Right cardiac atrium (tissue), 5 donors: ENCODE measurements at regions not wholly inside any gene's neighbourhood (a gene's known extent, or its start where the extent isn't known, plus 50 kb on each side); places are given as distances from the start of the nearest gene placed in this dataset.
A peak's percentile ranks its signal among the peaks of the same experiment; 100 is the strongest.

ENCODE experiments used
- ATAC-seq, 2 donors: fragments of 200-7000 bp; cut with Tn5 transposase; one replicate each; pipeline versions ENCODE4 v1.8.0 to v1.9.1; 2020; ENCODE audit warnings: moderate library complexity in 2 of 2, mild to moderate bottlenecking in 1 of 2
- DNase-seq, 3 donors: peaks; one replicate each; pipeline ENCODE4 v3.0.0-alpha.2; 2020
- H3K27ac ChIP-seq: one replicate; pipeline ENCODE4 v1.5.1; 2013; ENCODE audit warnings: mild to moderate bottlenecking, low read length, control low read depth, moderate library complexity
- H3K27me3 ChIP-seq: one replicate; pipeline ENCODE4 v1.6.1; 2013; ENCODE audit not compliant: control insufficient read depth, insufficient read depth
- H3K4me1 ChIP-seq: one replicate; pipeline ENCODE4 v1.6.1; 2013; ENCODE audit warnings: low read length; ENCODE audit not compliant: control insufficient read depth, insufficient read depth
- H3K4me3 ChIP-seq: one replicate; pipeline ENCODE4 v1.5.1; 2013; ENCODE audit warnings: low read length, control low read depth
- H3K9me3 ChIP-seq: one replicate; pipeline ENCODE4 v1.6.1; 2013; ENCODE audit warnings: low read length; ENCODE audit not compliant: control insufficient read depth
- WGBS: extraction: QIAGEN DNeasy Blood & Tissue Kit; methylation state at CpG from one replicate; pipeline ENCODE4 v1.1.7; 2013; 5-methylcytosine and 5-hydroxymethylcytosine counted together
- intact Hi-C, 4 donors: fragments of 100-400 bp; cut with DNase I; formaldehyde crosslinking; loops; one replicate each; pipeline versions ENCODE4 v1.11.0 to v1.14.0; 2022 to 2023
- donor health status: healthy with polysubstance abuse.
- donor health status: DM: no; HTN: yes; CAD: no.
- donor health status: DM: no; HTN: no; CAD: no.
- donor health status: DM: no; HTN: yes; CAD: no; lungs with severe emphysema.
- donor health status: DM: yes; HTN: yes; CAD: no.

- DNase-seq (no peak), ATAC-seq (peak in 1 of 2 donors; percentile 12)
- Histone ChIP-seq H3K9me3 (no peaks in the 10 kb centered on the region), H3K4me3 (no peak overlapping the region), H3K27me3 (no peaks in the 10 kb centered on the region), H3K27ac (no peak overlapping the region), H3K4me1 (no peaks in the 10 kb centered on the region)
- WGBS = 84% methylated on average over 4 of the region's 4 CpGs
- intact Hi-C loops = no loop called here
These were observed 236.5 kb downstream of the GXYLT1 start for GRCh38 chr12:41908206-41908605.

- Histone ChIP-seq H3K9me3 (no peaks in the 10 kb centered on the region), H3K27ac (no peak overlapping the region), H3K4me3 (no peak overlapping the region), H3K4me1 (no peaks in the 10 kb centered on the region), H3K27me3 (no peaks in the 10 kb centered on the region)
- ATAC-seq = peak; percentile 84 to 91
- intact Hi-C loops = no loop called here
- DNase-seq = no peak
These were observed 237.1 kb downstream of the GXYLT1 start for GRCh38 chr12:41907550-41907949.

DNA sequence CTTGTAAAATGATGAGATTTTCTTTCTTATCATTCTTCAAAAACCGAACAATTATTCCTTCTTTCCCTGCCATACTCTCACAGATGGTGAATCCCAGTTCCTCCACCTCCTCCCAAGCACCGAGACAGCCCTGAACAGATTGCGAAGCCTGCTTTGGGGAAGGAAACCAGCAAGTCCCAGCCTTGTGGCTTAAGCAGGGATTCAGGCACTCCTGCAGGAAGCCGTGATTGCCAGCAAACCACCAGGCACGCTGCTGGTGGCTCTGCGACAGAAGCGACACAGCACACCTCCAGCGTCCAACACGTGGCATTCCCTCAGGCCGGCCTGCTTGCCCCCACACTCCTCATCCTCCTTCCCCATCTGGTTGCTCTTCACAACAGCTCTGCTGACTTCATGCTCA, 237.7 kb downstream of the GXYLT1 start:
- no peaks in the 10 kb centered on the region for H3K4me1 ChIP-seq
- H3K27ac ChIP-seq = peak overlapping the region; percentile 54
- intact Hi-C loops = no loop called here
- peak in 2 of 3 donors; percentile 35 to 46 for DNase-seq
- H3K4me3 ChIP-seq = no peak overlapping the region
- H3K9me3 ChIP-seq = no peaks in the 10 kb centered on the region
- 60% methylated on average over 10 of the region's 10 CpGs for WGBS
- no peaks in the 10 kb centered on the region for H3K27me3 ChIP-seq
- peak in 1 of 2 donors; percentile 25 for ATAC-seq

DNA sequence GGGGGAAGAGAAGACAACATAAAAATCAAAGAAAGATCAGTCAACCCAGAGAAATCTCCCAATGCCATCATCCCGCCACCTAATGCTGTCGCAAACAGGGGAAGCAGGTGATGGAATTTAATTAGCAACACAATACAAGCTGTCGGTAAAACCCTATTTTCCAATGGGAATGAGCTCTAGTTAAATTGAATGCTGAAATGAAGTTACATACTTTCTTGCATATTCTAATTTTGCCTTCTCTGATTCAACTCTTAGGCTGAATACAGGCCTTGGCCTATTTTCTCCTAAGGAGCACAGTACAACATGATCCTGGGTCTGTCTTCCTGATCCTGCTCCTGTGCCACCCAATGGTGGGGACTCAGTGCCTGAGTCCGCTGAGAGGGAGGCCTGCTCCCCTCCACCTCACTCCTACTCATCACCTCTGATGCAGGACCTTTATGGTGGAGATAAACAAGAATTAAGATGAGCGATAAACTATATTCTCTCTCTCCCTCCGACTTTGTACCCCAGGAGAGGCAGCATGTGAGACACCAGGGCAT, 238.8 kb downstream of the GXYLT1 start:
- H3K4me3 ChIP-seq = no peak overlapping the region
- no peak overlapping the region for H3K27ac ChIP-seq
- WGBS = 98% methylated on average over 6 of the region's 6 CpGs
- intact Hi-C loops = no loop called here
- H3K4me1 ChIP-seq = no peaks in the 10 kb centered on the region
- DNase-seq = no peak
- H3K9me3 ChIP-seq = no peaks in the 10 kb centered on the region
- H3K27me3 ChIP-seq = no peaks in the 10 kb centered on the region
- no peak for ATAC-seq

GRCh38 chr12:41905073-41905758, 239.5 kb downstream of the GXYLT1 start:
- Histone ChIP-seq H3K4me1 (no peaks in the 10 kb centered on the region), H3K27me3 (no peaks in the 10 kb centered on the region), H3K27ac (no peak overlapping the region), H3K4me3 (no peak overlapping the region), H3K9me3 (no peaks in the 10 kb centered on the region)
- DNase-seq (no peak), ATAC-seq (no peak)
- WGBS = 84% methylated on average over 7 of the region's 7 CpGs
- intact Hi-C loops = no loop called here

- intact Hi-C loops = no loop called here
- no peak for ATAC-seq
- Histone ChIP-seq H3K9me3 (no peaks in the 10 kb centered on the region), H3K27me3 (no peaks in the 10 kb centered on the region), H3K27ac (no peak overlapping the region), H3K4me3 (no peak overlapping the region), H3K4me1 (no peaks in the 10 kb centered on the region)
- WGBS = 73% methylated on average over 4 of the region's 4 CpGs
- no peak for DNase-seq
These were observed 240.6 kb downstream of the GXYLT1 start for GRCh38 chr12:41904041-41904440.

DNA sequence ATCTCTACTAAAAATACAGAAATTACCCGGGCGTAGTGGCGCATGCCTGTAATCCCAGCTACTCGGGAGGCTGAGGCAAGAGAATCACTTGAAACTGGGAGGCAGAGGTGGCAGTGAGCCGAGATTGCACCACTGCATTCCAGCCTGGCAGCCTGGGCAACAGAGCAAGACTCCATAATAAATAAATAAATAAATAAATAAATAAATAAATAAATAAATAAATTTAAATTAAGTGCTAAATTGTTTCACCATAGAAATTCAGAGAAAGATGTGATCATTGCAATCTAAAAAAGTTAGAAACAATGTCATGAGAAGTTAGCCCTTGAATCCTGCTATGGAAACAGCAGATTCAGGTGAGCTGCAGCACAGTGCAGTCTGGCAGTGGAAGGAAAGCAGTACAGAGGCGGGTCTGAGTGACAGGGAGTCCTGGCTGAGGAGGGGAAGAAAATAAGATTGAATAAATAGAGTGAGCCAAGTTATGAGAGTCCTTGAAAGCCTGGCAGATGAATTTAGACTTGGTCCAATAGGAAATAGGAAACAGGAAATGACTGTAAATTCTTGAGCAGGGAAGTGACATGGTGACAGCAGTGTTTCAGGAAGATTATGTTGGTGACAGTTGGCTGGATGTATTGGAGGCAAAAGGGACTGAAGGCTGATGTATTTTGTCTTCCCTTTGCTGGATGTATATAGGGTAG, 241.5 kb downstream of the GXYLT1 start:
- Histone ChIP-seq H3K4me1 (no peaks in the 10 kb centered on the region), H3K27ac (no peak overlapping the region), H3K4me3 (no peak overlapping the region), H3K9me3 (no peaks in the 10 kb centered on the region), H3K27me3 (no peaks in the 10 kb centered on the region)
- intact Hi-C loops = no loop called here
- 92% methylated on average over 6 of the region's 6 CpGs for WGBS
- ATAC-seq = peak in 1 of 2 donors; percentile 47
- DNase-seq = no peak

GRCh38 chr12:41899577-41899976, 245.1 kb downstream of the GXYLT1 start:
- Histone ChIP-seq H3K27me3 (no peaks in the 10 kb centered on the region), H3K4me3 (no peak overlapping the region), H3K4me1 (no peaks in the 10 kb centered on the region), H3K27ac (no peak overlapping the region), H3K9me3 (no peaks in the 10 kb centered on the region)
- ATAC-seq = no peak
- 98% methylated on average over 1 of the region's 1 CpG for WGBS
- no peak for DNase-seq
- intact Hi-C loops = no loop called here

GRCh38 chr12:41897593-41897992, 247.1 kb downstream of the GXYLT1 start:
- H3K4me3 ChIP-seq = no peak overlapping the region
- 72% methylated on average over 1 of the region's 1 CpG for WGBS
- no peak for ATAC-seq
- intact Hi-C loops = no loop called here
- no peaks in the 10 kb centered on the region for H3K27me3 ChIP-seq
- no peak for DNase-seq
- H3K27ac ChIP-seq = no peak overlapping the region
- no peaks in the 10 kb centered on the region for H3K9me3 ChIP-seq
- no peaks in the 10 kb centered on the region for H3K4me1 ChIP-seq

DNA sequence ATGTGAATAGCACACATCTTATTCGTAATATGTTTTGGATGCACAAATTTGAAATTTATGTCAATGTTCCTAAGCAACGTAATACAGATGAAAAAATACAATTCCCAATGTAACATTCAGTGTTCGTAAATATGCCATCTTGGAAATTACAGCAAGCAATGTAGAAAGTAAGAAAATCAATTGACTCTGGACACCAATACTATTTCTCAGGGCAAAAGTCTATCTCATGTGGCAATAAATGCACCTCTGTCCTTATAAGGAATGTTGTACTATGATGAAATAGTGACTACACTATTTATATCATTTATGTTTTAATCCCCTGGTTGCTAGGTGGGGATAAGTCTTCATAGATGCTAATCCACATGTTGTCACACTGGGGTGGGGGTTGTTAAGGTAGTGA, 251.2 kb downstream of the GXYLT1 start:
- no peak for DNase-seq
- Histone ChIP-seq H3K27me3 (no peaks in the 10 kb centered on the region), H3K9me3 (no peaks in the 10 kb centered on the region), H3K4me3 (no peak overlapping the region), H3K4me1 (no peaks in the 10 kb centered on the region), H3K27ac (no peak overlapping the region)
- 96% methylated on average over 3 of the region's 3 CpGs for WGBS
- intact Hi-C loops = no loop called here
- ATAC-seq = no peak

GRCh38 chr12:41892302-41892701, 252.4 kb downstream of the GXYLT1 start:
- Histone ChIP-seq H3K27ac (no peak overlapping the region), H3K4me1 (no peaks in the 10 kb centered on the region), H3K4me3 (no peak overlapping the region), H3K27me3 (no peaks in the 10 kb centered on the region), H3K9me3 (no peaks in the 10 kb centered on the region)
- 58% methylated on average over 3 of the region's 3 CpGs for WGBS
- intact Hi-C loops = no loop called here
- ATAC-seq = no peak
- no peak for DNase-seq
